Keratinocyte (primary cell): ENCODE measurements at regions not wholly inside any gene's neighbourhood (a gene's known extent, or its start where the extent isn't known, plus 50 kb on each side); places are given as distances from the start of the nearest gene placed in this dataset.

Source experiments
- DNase-seq: peaks from one replicate; pipeline ENCODE4 v3.0.0-alpha.2; 2011; ENCODE audit warnings: low read depth, missing footprints, low spot score
- FAIRE-seq: peaks from 2 replicates; lab custom pipeline; 2011; peaks lifted over from hg19 to GRCh38; lab: Jason Lieb, UNC
- H2AFZ ChIP-seq: 2 replicates; pipeline ENCODE4 v1.6.0; 2012; ENCODE audit warnings: low read length, control low read depth, inconsistent platforms; ENCODE audit not compliant: control insufficient read depth
- H3K27ac ChIP-seq: 2 replicates; pipeline ENCODE4 v1.5.1; 2011; ENCODE audit warnings: low read length; ENCODE audit not compliant: control insufficient read depth, insufficient read depth
- H3K27me3 ChIP-seq: 3 replicates; pipeline ENCODE4 v1.6.0; 2011; ENCODE audit warnings: low read length; ENCODE audit not compliant: control insufficient read depth, insufficient read depth; ENCODE audit errors: extremely low read depth
- H3K36me3 ChIP-seq, 2 experiments: 2 replicates in 1 of 2; 3 replicates in 1 of 2; pipeline ENCODE4 v1.5.1; 2011; ENCODE audit warnings: low read length in 2 of 2, mild to moderate bottlenecking in 1 of 2; ENCODE audit not compliant: control insufficient read depth in 2 of 2, insufficient read depth in 2 of 2; ENCODE audit errors: extremely low read depth in 1 of 2
- H3K4me1 ChIP-seq: 3 replicates; pipeline ENCODE4 v1.5.1; 2011; ENCODE audit warnings: low read length; ENCODE audit not compliant: control insufficient read depth, insufficient read depth; ENCODE audit errors: extremely low read depth
- H3K4me2 ChIP-seq: 3 replicates; pipeline ENCODE4 v1.6.0; 2011; ENCODE audit warnings: low read depth, low read length; ENCODE audit not compliant: control insufficient read depth, insufficient read depth; ENCODE audit errors: extremely low read depth
- H3K4me3 ChIP-seq, 3 experiments: fragments of 200-600 bp in 1 of 3; sonication (generic) in 1 of 3; 2 replicates in 2 of 3; 3 replicates in 1 of 3; pipeline ENCODE4 v1.5.1; 2011 to 2016; ENCODE audit warnings: low read length in 3 of 3, mild to moderate bottlenecking in 3 of 3, control low read depth in 2 of 3, inconsistent platforms in 1 of 3, low read depth in 1 of 3, mixed read lengths in 1 of 3, mixed run types in 1 of 3, moderate library complexity in 1 of 3; ENCODE audit not compliant: control insufficient read depth in 2 of 3, insufficient read depth in 2 of 3; ENCODE audit errors: extremely low read depth in 1 of 3
- H3K79me2 ChIP-seq: 2 replicates; pipeline ENCODE4 v1.6.0; 2012; ENCODE audit warnings: low read length; ENCODE audit not compliant: control insufficient read depth, insufficient read depth
- H3K9ac ChIP-seq: 3 replicates; pipeline ENCODE4 v1.6.0; 2011; ENCODE audit warnings: low read length; ENCODE audit not compliant: control insufficient read depth, insufficient read depth; ENCODE audit errors: extremely low read depth
- H3K9me1 ChIP-seq: 3 replicates; pipeline ENCODE4 v1.6.0; 2011; ENCODE audit warnings: low read length; ENCODE audit not compliant: control insufficient read depth, insufficient read depth; ENCODE audit errors: extremely low read depth
- H3K9me3 ChIP-seq: 2 replicates; pipeline ENCODE4 v1.5.1; 2012; ENCODE audit warnings: low read depth, low read length; ENCODE audit not compliant: control insufficient read depth
- H4K20me1 ChIP-seq: 3 replicates; pipeline ENCODE4 v1.6.0; 2011; ENCODE audit warnings: low read length; ENCODE audit not compliant: control insufficient read depth, insufficient read depth; ENCODE audit errors: extremely low read depth
- EZH2 ChIP-seq: IDR thresholded peaks from one replicate; pipeline ENCODE4 v1.6.1; 2012; ENCODE audit warnings: inconsistent platforms, mild to moderate bottlenecking, low read length, moderate library complexity
- dilution Hi-C: fragments of 300-500 bp; cut with MboI; formaldehyde crosslinking; loops from one replicate; pipeline ENCODE4 v1.7.0; 2020; ENCODE audit warnings: low sequenced_read_pairs; ENCODE audit not compliant: extremely low pct_ligation_motif_present
- TF ChIP-seq, protein P1 (sequence below), 3 experiments: IDR thresholded peaks in 1 of 3; conservative IDR thresholded peaks in 1 of 3; optimal IDR thresholded peaks in 1 of 3; 2 replicates in 2 of 3; 3 replicates in 1 of 3; pipeline versions ENCODE3 to v1.5.1; 2011; ENCODE audit warnings: low read length in 3 of 3, mild to moderate bottlenecking in 3 of 3, moderate library complexity in 2 of 3, control low read depth in 1 of 3, inconsistent platforms in 1 of 3; ENCODE audit not compliant: insufficient read depth in 2 of 3; ENCODE audit errors: extremely low read depth in 1 of 3

DNA sequence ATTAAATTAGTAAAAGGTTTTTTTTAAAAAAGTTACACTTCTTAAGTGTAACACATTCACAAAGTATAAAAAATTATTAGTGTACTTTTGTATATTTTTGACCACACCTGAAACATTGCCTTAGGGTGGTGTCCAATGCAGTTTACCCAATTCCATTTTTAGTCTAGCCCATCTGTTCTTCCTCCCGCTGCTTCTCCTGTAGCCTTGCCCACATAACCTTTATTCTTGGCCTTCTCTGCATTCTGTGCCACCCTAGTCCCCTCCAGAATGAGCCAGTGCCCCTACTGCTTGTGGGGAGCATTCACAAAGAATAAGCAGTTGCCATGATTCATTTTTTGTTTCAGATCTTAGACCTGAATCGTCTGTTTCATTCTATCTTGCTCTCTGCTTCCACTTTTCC, 78.4 kb upstream of the MYT1L start:
- no peaks in the 10 kb centered on the region for H3K27me3 ChIP-seq
- no peaks in the 10 kb centered on the region for H3K9me3 ChIP-seq
- no peaks in the 10 kb centered on the region for H4K20me1 ChIP-seq
- H3K4me1 ChIP-seq = no peaks in the 10 kb centered on the region
- H3K4me2 ChIP-seq = no peak overlapping the region
- DNase-seq (no peak), FAIRE-seq (no peak)
- no peak overlapping the region for H3K27ac ChIP-seq
- TF ChIP-seq, protein P1, sequence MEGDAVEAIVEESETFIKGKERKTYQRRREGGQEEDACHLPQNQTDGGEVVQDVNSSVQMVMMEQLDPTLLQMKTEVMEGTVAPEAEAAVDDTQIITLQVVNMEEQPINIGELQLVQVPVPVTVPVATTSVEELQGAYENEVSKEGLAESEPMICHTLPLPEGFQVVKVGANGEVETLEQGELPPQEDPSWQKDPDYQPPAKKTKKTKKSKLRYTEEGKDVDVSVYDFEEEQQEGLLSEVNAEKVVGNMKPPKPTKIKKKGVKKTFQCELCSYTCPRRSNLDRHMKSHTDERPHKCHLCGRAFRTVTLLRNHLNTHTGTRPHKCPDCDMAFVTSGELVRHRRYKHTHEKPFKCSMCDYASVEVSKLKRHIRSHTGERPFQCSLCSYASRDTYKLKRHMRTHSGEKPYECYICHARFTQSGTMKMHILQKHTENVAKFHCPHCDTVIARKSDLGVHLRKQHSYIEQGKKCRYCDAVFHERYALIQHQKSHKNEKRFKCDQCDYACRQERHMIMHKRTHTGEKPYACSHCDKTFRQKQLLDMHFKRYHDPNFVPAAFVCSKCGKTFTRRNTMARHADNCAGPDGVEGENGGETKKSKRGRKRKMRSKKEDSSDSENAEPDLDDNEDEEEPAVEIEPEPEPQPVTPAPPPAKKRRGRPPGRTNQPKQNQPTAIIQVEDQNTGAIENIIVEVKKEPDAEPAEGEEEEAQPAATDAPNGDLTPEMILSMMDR (optimal IDR thresholded peaks at IDR 0.05 in 1 of 3, IDR thresholded peaks at IDR 0.05 in 1 of 3, conservative IDR thresholded peaks at IDR 0.05 in 1 of 3; ENCODE audit: extremely low read depth in 1 of 3, insufficient read depth in 2 of 3, low read length in 3 of 3) = no peak
- no peak for TF ChIP-seq EZH2
- H3K79me2 ChIP-seq = no peaks in the 10 kb centered on the region
- no peaks in the 10 kb centered on the region for H3K36me3 ChIP-seq
- dilution Hi-C loops = no loop called here
- no peaks in the 10 kb centered on the region for H3K9me1 ChIP-seq
- no peak overlapping the region for H3K9ac ChIP-seq
- no peak overlapping the region for H3K4me3 ChIP-seq
- no peak overlapping the region for H2AFZ ChIP-seq

DNA sequence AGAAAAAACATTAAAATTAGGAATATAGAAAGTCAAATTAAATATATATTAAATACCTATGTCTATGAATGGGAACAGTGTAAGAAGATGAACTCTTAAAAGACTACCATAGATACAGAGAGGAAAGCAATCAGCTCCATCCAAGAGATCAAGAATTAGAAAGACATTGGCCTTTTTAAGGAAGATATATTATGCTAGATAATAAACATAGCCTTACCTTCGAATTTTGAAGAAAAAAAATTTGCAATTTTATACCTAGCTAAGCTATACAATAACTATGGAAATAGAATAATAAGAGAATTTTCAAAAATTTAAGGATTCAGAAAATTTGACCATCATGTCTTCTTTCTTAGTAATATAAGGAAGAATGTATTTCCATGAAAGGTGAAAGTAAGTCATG, 74.7 kb upstream of the MYT1L start:
- Histone ChIP-seq H3K27ac (no peak overlapping the region), H3K9ac (no peak overlapping the region), H3K4me2 (no peak overlapping the region), H3K36me3 (no peaks in the 10 kb centered on the region), H3K79me2 (no peaks in the 10 kb centered on the region), H2AFZ (no peak overlapping the region), H3K27me3 (no peaks in the 10 kb centered on the region), H3K9me1 (no peaks in the 10 kb centered on the region), H3K4me1 (no peaks in the 10 kb centered on the region), H4K20me1 (no peaks in the 10 kb centered on the region), H3K9me3 (no peaks in the 10 kb centered on the region), H3K4me3 (no peak overlapping the region)
- FAIRE-seq (no peak), DNase-seq (no peak)
- no peak for TF ChIP-seq EZH2
- TF ChIP-seq, protein P1 (optimal IDR thresholded peaks at IDR 0.05 in 1 of 3, IDR thresholded peaks at IDR 0.05 in 1 of 3, conservative IDR thresholded peaks at IDR 0.05 in 1 of 3; ENCODE audit: extremely low read depth in 1 of 3, insufficient read depth in 2 of 3, low read length in 3 of 3) = no peak
- dilution Hi-C loops = no loop called here
